ENCODE measurements at regions not wholly inside any gene's neighbourhood (a gene's known extent, or its start where the extent isn't known, plus 50 kb on each side); places are given as distances from the start of the nearest gene placed in this dataset.

GRCh38 chr10:90665905-90666662 lies 191.8 kb downstream of the HTR7 start:
- Histone ChIP-seq H3F3A (ENCODE audit: insufficient read depth) (no peaks in the 10 kb centered on the region), H3K79me2 (ENCODE audit: insufficient read depth, low read length) (no peaks in the 10 kb centered on the region), H3K9me2 (replicated peaks; ENCODE audit: insufficient read depth, low read length) (no peaks in the 10 kb centered on the region), H3K4me2 (ENCODE audit: low read depth, low read length, poor library complexity, severe bottlenecking) (no peak overlapping the region), H3K27me3 (ENCODE audit: low read length) (no peaks in the 10 kb centered on the region), H3K36me3 (ENCODE audit: low read length) (no peaks in the 10 kb centered on the region), H3K27ac (ENCODE audit: low read depth, low read length) (no peak overlapping the region), H3K9ac (ENCODE audit: low read length) (no peak overlapping the region), H3K4me3 (ENCODE audit: insufficient read depth, low read length, poor library complexity, severe bottlenecking) (no peak overlapping the region), H4K20me1 (ENCODE audit: low read depth, low read length) (no peaks in the 10 kb centered on the region), H2AFZ (ENCODE audit: low read depth, low read length, severe bottlenecking) (no peak overlapping the region), H3K9me3 (ENCODE audit: insufficient read depth, low read length) (no peaks in the 10 kb centered on the region)
- TF ChIP-seq CTCF (IDR thresholded peaks at IDR 0.05; ENCODE audit: insufficient read depth, low read length, poor library complexity, severe bottlenecking) (no peak), EZH2phosphoT487 (conservative IDR thresholded peaks at IDR 0.05; ENCODE audit: low read length) (no peak)

- no peak overlapping the region for H3K4me2 ChIP-seq (ENCODE audit: low read depth, low read length, poor library complexity, severe bottlenecking)
- no peaks in the 10 kb centered on the region for H3K27me3 ChIP-seq (ENCODE audit: low read length)
- H3K4me3 ChIP-seq (ENCODE audit: insufficient read depth, low read length, poor library complexity, severe bottlenecking), result no peak overlapping the region
- no peaks in the 10 kb centered on the region for H3F3A ChIP-seq (ENCODE audit: insufficient read depth)
- no peak overlapping the region for H3K9ac ChIP-seq (ENCODE audit: low read length)
- H3K9me3 ChIP-seq (ENCODE audit: insufficient read depth, low read length), result no peaks in the 10 kb centered on the region
- TF ChIP-seq CTCF (IDR thresholded peaks at IDR 0.05; ENCODE audit: insufficient read depth, low read length, poor library complexity, severe bottlenecking) (no peak), EZH2phosphoT487 (conservative IDR thresholded peaks at IDR 0.05; ENCODE audit: low read length) (no peak)
- no peak overlapping the region for H2AFZ ChIP-seq (ENCODE audit: low read depth, low read length, severe bottlenecking)
- H3K27ac ChIP-seq (ENCODE audit: low read depth, low read length), result no peak overlapping the region
- H4K20me1 ChIP-seq (ENCODE audit: low read depth, low read length), result no peaks in the 10 kb centered on the region
- H3K36me3 ChIP-seq (ENCODE audit: low read length), result no peaks in the 10 kb centered on the region
- no peaks in the 10 kb centered on the region for H3K9me2 ChIP-seq (replicated peaks; ENCODE audit: insufficient read depth, low read length)
- H3K79me2 ChIP-seq (ENCODE audit: insufficient read depth, low read length), result no peaks in the 10 kb centered on the region
Measured at GRCh38 chr10:90674461-90674860, 183.4 kb downstream of the HTR7 start.

GRCh38 chr10:90674928-90675327 lies 182.9 kb downstream of the HTR7 start:
- Histone ChIP-seq H3K4me3 (ENCODE audit: insufficient read depth, low read length, poor library complexity, severe bottlenecking) (no peak overlapping the region), H2AFZ (ENCODE audit: low read depth, low read length, severe bottlenecking) (no peak overlapping the region), H3K9ac (ENCODE audit: low read length) (no peak overlapping the region)

More at GRCh38 chr10:90674928-90675327, 182.9 kb downstream of the HTR7 start:
- Histone ChIP-seq H3K9me2 (replicated peaks; ENCODE audit: insufficient read depth, low read length) (no peaks in the 10 kb centered on the region), H3K36me3 (ENCODE audit: low read length) (no peaks in the 10 kb centered on the region), H4K20me1 (ENCODE audit: low read depth, low read length) (no peaks in the 10 kb centered on the region), H3K27ac (ENCODE audit: low read depth, low read length) (no peak overlapping the region), H3K9me3 (ENCODE audit: insufficient read depth, low read length) (no peaks in the 10 kb centered on the region), H3K79me2 (ENCODE audit: insufficient read depth, low read length) (no peaks in the 10 kb centered on the region), H3K27me3 (ENCODE audit: low read length) (no peaks in the 10 kb centered on the region), H3F3A (ENCODE audit: insufficient read depth) (no peaks in the 10 kb centered on the region), H3K4me2 (ENCODE audit: low read depth, low read length, poor library complexity, severe bottlenecking) (no peak overlapping the region)
- TF ChIP-seq EZH2phosphoT487 (conservative IDR thresholded peaks at IDR 0.05; ENCODE audit: low read length), result no peak
- TF ChIP-seq CTCF (IDR thresholded peaks at IDR 0.05; ENCODE audit: insufficient read depth, low read length, poor library complexity, severe bottlenecking), result no peak

All from SU-DHL-6 (cell line).